NOMO-1 (cell line): ENCODE measurements at regions not wholly inside any gene's neighbourhood (a gene's known extent, or its start where the extent isn't known, plus 50 kb on each side); places are given as distances from the start of the nearest gene placed in this dataset.

Experiments used
- DNase-seq, 2 experiments: peaks; one replicate each; lab custom pipeline; 2025; ENCODE audit not compliant: unreplicated experiment in 2 of 2; lab: John Stamatoyannopoulos, UW

DNA sequence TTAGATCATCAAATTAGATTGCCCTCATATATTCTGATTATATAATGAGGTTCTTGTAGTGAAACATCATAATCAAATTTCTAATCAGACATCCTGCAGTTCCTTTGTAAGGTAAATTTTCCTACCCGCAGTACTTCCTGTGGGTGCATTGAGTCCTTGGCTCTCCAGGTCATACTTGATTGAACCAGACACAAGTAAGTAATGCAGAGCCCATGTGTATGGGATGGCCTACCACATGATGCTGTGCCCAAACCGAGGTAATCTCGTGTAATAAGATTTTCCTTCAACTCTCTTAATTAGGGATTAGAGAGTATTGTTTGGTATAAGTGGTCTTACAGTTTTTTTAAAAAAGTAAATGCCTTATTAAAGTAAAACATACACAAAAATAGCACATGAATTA is 1841.8 kb downstream of the PCDH7 start:
- DNase-seq = no peak

GRCh38 chr4:32564626-32565025 is 1844.5 kb downstream of the PCDH7 start:
- DNase-seq = no peak

DNA sequence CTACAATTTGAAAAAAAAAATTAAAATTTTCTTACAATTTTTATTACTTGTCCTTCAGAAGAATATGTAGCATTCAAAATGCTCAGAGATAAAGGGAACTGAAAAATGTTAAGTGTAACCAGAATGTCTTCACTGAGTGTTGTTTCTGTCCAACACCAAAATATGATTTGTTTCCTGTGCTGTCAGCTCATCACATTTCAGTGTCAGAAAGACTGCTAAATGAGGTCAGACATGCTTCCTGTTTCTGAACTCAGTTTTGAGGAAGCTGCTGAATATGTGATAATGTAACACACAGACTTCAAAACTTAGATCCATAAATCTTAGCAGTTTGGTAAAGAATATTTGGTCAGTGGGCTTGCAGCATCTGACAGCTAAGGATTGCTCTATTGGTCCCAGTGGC is 1849.7 kb downstream of the PCDH7 start:
- DNase-seq = peak; percentile 50 to 99

GRCh38 chr4:32572366-32572765 is 1852.2 kb downstream of the PCDH7 start:
- no peak for DNase-seq

- peak; percentile 76 to 81 for DNase-seq
These were observed 1854.6 kb downstream of the PCDH7 start for GRCh38 chr4:32574803-32575202.

GRCh38 chr4:32589097-32589496 is 1868.9 kb downstream of the PCDH7 start:
- DNase-seq = no peak

- DNase-seq = peak; percentile 14 to 45
These were observed 1869.7 kb downstream of the PCDH7 start for GRCh38 chr4:32589853-32590252.

DNA sequence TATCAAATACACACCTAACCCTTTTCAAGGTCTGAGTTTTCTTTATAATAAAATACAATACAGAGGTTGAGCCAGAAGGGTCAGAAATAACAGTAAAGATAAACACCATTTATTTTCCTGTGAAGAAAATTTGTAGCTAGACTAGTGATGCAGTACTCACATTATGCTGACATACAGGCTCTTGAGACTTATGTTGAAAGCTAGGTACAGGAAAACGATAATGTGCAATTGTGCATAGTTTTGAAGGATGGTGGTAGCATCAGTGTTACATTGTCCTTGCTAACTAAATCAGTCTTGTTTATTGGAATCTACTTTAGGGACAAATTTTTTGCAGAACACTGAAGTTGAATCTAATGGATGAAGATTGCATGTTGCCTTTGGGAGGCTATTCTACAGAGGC is 1877.2 kb downstream of the PCDH7 start:
- no peak for DNase-seq

DNA sequence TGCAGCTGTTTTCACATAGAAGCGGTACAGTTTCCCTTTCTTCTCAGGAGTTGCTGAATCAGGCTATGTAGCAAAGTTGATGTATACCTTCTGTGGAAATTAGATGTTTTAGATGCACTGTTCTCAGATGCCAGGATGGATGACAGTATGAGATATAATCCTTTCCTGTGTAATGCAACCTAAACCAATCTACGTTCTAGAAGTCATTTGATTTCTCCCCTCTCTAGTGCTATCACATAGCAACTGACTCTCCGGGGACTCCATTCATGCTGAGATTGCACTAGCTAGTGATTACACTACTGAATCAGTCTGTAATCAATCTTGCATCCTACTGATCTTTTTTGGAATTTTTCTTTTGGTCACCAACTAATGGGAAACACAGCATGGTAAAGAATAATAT is 1881.7 kb downstream of the PCDH7 start:
- no peak for DNase-seq

- no peak for DNase-seq
These were observed 1887.8 kb downstream of the PCDH7 start for GRCh38 chr4:32607978-32608377.

- DNase-seq = no peak
These were observed 1904.9 kb downstream of the PCDH7 start for GRCh38 chr4:32624943-32625603.

DNA sequence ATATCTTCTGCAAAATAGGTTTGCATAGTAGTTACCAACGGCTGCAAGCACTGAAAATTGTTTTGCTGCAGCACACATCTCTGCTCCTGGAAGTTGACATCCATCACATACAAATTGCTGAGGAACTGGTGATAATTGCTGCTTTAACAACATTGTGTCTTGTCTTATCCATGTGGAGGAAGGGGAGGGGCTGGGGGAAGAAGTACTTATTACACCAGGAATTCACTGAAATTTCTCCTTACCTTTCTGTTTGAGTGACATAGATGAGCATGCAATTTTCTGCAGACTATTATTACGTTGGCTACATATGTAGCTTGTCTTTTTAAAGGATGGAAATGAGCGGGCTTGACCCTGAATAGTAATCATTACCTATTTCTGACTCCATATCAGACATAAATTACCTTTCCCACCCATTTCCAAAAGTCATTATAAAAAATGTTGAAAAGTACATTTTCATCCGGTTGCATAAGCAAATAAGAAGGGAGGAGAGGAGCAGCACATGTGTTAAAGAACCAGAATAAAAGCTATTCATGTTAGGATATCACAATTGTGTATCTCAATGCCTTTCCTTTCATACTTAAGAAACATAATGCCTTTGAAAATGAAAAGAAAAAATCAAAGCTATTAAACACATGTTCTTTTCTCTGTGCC is 1905.6 kb downstream of the PCDH7 start:
- no peak for DNase-seq

GRCh38 chr4:32631831-32632230 is 1911.7 kb downstream of the PCDH7 start:
- no peak for DNase-seq

GRCh38 chr4:32633421-32633820 is 1913.3 kb downstream of the PCDH7 start:
- DNase-seq = no peak

DNA sequence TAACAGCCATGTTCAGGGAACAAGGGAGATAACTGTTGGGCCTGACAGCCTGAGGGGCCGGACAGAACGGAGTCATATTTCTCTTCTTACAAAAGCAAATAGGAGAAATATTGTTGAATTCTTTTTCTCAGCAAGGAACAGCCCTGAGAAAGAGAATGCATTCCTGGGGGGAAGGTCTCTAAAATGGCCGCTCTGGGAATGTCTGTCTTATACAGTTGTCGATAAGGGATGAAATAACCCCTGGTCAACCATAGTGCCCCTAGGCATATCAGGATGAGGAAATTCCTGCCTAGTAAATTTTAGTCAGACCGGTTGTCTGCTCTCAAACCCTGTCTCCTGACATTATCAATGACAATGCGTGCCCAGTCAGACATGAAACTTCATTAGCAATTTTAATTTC is 1925.5 kb downstream of the PCDH7 start:
- DNase-seq = no peak

- no peak for DNase-seq
These were observed 1937.8 kb downstream of the PCDH7 start for GRCh38 chr4:32658019-32658418.

- no peak for DNase-seq
These were observed 1941.1 kb downstream of the PCDH7 start for GRCh38 chr4:32661229-32661628.

DNA sequence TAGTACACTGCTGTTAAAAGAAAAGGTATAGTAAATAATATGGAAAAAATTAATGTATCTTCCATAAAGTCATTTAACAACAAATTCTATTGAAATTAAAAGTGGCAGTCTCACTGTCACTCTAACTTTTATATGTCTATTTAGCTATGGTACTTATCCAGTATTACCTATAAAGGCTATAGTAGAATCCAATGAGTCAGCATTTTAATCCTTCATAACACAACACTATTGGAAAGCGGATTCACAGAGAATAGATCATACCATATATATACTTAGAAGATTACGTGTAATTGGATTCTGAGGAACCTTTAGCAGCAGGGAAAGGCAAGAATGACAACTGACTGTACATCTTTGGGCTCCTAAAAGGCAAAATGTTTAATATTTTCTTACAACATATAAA is 1942.6 kb downstream of the PCDH7 start:
- DNase-seq = no peak

GRCh38 chr4:32672359-32672758 is 1952.2 kb downstream of the PCDH7 start:
- DNase-seq = no peak

- no peak for DNase-seq
These were observed 1960.8 kb downstream of the PCDH7 start for GRCh38 chr4:32680946-32681345.

- no peak for DNase-seq
These were observed 1964.0 kb downstream of the PCDH7 start for GRCh38 chr4:32684160-32684559.

DNA sequence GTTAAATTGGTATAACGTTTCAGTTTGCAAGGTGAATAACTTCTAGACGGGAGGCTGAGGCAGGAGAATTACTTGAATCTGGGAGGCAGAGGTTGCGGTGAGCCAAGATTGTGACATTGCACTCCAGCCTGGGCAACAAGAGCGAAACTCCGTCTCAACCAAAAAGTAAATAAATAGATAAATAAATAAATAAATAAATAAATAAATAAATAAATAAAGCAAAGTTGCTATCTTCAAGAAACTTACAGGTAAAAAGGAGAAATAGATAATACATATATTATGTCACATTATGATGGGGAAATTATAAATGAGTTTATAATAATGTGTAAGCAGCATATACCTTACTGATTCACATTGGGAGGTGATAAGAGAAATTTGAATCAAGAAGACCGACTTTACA is 1966.0 kb downstream of the PCDH7 start:
- no peak for DNase-seq

DNA sequence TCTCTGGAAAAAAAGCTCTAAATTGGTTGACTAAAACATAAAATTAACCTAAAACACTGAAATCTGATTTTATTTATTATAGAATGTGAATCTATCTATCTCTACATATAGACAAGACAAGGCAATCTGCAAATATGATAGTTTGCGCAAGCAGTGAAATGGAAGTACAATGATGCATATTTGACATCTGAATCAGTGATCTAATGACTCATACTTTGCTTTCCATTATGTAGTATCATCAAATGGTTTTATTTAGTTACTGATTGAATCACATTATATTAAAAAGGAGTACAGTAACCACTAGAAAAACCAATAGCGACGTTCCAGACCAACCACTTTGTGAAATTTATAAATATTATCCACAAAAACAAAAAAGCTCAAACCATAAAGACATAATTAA is 1969.3 kb downstream of the PCDH7 start:
- no peak for DNase-seq
